Cardiac muscle cell (in vitro differentiated cells and primary cell): ENCODE measurements at regions not wholly inside any gene's neighbourhood (a gene's known extent, or its start where the extent isn't known, plus 50 kb on each side); places are given as distances from the start of the nearest gene placed in this dataset.
"Not testable (repeated sequence)": the region's sequence is repeated elsewhere in the genome, so short reads cannot be mapped to it uniquely, and the experiment has no call there.

Experiments
- DNase-seq, 2 donors: peaks; one replicate each; pipeline versions ENCODE4 v3.0.0 to v3.0.0-alpha.2; 2010 to 2017; ENCODE audit warnings: low read depth in 1 of 2, low spot score in 1 of 2
- H3K27ac ChIP-seq: fragments of 200-600 bp; sonication (generic); 2 replicates; pipeline ENCODE4 v1.5.1; 2016
- H3K27me3 ChIP-seq: fragments of 200-600 bp; sonication (generic); 2 replicates; pipeline ENCODE4 v1.6.0; 2016; ENCODE audit warnings: control low read depth
- H3K36me3 ChIP-seq: fragments of 200-600 bp; sonication (generic); 2 replicates; pipeline ENCODE4 v1.5.1; 2016; ENCODE audit warnings: control low read depth
- H3K4me1 ChIP-seq: fragments of 200-600 bp; sonication (generic); 2 replicates; pipeline ENCODE4 v1.8.1; 2017; ENCODE audit warnings: low read depth, mild to moderate bottlenecking, mixed run types
- H3K4me3 ChIP-seq: fragments of 200-600 bp; sonication (generic); 2 replicates; pipeline ENCODE4 v1.5.1; 2016; ENCODE audit warnings: mild to moderate bottlenecking
- H3K9me3 ChIP-seq: fragments of 200-600 bp; sonication (generic); 2 replicates; pipeline ENCODE4 v1.5.1; 2017; ENCODE audit warnings: low read depth, mild to moderate bottlenecking, control low read depth
- TF ChIP-seq, protein P1 (sequence below): IDR thresholded peaks from 2 replicates; pipeline ENCODE4 v1.5.1; 2012; ENCODE audit warnings: low read depth, mild to moderate bottlenecking, low read length

DNA sequence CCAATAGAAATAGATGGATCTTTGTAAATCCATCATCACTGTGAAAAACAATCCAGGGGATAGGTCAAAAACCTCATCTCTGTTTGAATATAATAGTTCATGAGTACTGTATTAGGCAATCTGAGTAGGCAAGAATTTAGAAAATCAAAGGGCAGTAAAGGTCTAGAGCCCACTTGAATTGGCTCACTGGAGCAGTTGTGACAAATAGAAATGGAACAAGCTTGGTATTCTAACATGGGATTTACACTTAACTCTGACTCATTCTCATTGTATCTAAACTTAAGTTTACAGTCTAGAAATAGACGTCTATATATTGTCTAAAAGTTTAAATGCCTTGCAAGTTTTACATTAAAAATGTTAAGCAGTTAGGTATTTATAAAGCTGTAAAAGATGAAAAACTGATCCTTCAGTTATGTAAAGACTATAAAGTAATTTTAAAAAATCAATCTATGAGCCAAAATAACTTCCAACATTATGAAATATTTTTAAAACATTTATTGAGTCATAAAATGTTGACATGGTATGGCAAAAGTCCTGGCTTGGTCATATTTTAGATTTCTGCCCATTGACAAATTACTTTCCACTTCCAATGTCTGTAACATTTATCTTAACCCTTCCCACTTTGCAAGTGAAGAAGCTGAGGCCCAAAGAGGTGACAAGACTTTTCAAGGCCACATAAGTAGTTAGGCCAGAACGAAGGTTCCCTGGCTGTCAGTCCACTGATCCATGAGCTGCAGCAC is 203.7 kb upstream of the NREP start:
- Histone ChIP-seq H3K36me3 (no peaks in the 10 kb centered on the region), H3K27me3 (no peaks in the 10 kb centered on the region), H3K9me3 (no peaks in the 10 kb centered on the region), H3K27ac (peak overlapping the region; percentile 77), H3K4me3 (no peak overlapping the region), H3K4me1 (peaks cover 33% of the 10 kb centered on the region)
- TF ChIP-seq, protein P1, sequence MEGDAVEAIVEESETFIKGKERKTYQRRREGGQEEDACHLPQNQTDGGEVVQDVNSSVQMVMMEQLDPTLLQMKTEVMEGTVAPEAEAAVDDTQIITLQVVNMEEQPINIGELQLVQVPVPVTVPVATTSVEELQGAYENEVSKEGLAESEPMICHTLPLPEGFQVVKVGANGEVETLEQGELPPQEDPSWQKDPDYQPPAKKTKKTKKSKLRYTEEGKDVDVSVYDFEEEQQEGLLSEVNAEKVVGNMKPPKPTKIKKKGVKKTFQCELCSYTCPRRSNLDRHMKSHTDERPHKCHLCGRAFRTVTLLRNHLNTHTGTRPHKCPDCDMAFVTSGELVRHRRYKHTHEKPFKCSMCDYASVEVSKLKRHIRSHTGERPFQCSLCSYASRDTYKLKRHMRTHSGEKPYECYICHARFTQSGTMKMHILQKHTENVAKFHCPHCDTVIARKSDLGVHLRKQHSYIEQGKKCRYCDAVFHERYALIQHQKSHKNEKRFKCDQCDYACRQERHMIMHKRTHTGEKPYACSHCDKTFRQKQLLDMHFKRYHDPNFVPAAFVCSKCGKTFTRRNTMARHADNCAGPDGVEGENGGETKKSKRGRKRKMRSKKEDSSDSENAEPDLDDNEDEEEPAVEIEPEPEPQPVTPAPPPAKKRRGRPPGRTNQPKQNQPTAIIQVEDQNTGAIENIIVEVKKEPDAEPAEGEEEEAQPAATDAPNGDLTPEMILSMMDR = no peak
- DNase-seq = peak; percentile 36 to 59

DNA sequence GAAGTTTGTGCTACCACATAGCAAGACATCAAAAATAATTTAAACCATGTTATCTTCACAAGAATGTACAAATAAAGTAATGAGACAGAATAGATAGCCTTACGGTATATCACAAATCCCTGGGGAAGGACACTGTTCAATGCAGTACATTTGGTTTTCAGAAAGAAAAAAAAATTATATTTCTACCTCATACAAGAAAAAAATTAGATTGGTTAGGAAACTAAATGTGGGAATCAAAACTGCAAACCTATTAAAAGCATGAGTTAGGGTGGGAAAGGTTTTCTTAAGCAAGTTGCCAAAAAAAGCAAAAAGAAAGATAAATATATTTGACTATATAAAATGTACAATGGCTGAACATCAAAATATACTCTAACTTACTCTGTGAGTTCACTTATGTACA is 201.9 kb upstream of the NREP start:
- H3K36me3 ChIP-seq = no peaks in the 10 kb centered on the region
- no peak for DNase-seq

DNA sequence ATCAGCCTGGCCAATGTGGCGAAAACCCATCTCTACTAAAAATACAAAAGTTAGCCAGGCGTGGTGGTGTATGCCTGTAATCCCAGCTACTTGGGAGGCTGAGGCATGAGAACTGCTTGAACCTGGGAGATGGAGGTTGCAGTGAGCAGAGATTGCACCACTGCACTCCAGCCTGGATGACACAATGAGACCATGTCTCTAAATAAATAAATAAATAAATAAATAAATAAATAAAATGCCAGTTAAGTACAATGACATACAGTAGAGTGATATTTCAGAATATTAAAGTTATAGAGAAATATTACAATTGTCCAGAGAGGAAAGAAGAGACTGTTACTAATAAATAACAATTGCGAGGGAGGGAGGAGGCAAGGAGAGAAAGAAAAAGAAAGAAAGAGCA is 199.8 kb upstream of the NREP start:
- H3K27ac ChIP-seq, DNase-seq: not testable (repeated sequence)

More for the DNA sequence above, 201.9 kb upstream of the NREP start:
- Histone ChIP-seq H3K27ac (no peak overlapping the region), H3K27me3 (no peaks in the 10 kb centered on the region), H3K4me1 (peaks cover 42% of the 10 kb centered on the region), H3K9me3 (no peaks in the 10 kb centered on the region), H3K4me3 (no peak overlapping the region)
- TF ChIP-seq, protein P1 = no peak

DNA sequence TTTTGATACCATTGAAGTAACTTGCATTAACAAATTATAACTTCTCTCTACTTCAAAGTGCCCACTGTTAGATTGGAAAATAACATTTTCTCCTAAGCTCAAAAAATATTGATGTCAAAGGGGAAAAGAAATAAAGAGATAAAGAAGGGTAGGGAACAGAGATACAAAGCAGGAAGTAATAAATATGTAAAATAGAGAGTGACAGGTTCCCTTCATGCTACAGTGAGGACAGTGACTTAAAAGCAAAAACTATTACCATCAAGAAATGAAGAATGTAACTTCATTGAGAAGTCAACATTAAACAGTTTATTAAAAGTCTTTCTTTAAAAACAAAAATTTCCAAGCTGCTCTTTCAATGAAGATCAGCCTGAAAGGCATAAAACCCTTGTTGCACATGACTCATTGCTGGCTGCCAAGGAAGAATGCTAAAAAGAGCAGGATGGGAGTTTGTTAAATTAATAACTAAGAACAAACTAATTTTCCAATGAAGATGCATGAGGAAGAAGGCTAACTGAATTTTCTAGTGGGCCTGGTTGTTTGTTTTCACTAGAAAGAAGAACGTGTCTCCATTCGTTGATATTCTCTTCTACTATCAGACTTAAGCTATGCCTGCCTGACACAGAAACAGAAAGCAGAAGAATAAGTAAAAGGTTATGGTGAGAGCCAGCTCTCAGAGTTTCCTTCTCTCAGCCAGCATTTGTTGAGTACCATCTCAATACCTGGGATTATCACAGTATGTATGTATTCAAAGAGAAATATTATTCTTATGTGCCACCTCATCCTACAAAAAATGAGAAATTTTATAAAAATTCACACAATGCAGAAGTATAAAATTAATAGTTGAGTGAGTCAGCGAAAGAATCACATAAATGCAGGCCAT is 197.8 kb upstream of the NREP start:
- TF ChIP-seq, protein P1 = no peak
- Histone ChIP-seq H3K36me3 (no peaks in the 10 kb centered on the region), H3K4me3 (no peak overlapping the region), H3K9me3 (no peaks in the 10 kb centered on the region), H3K4me1 (peaks cover 16% of the 10 kb centered on the region), H3K27ac (peak overlapping the region; percentile 10), H3K27me3 (no peaks in the 10 kb centered on the region)
- DNase-seq = no peak

More for the DNA sequence above, 199.8 kb upstream of the NREP start:
- H3K4me1 ChIP-seq = peaks cover 36% of the 10 kb centered on the region
- not testable (repeated sequence) for H3K4me3 ChIP-seq, H3K27me3 ChIP-seq, H3K9me3 ChIP-seq, H3K36me3 ChIP-seq

DNA sequence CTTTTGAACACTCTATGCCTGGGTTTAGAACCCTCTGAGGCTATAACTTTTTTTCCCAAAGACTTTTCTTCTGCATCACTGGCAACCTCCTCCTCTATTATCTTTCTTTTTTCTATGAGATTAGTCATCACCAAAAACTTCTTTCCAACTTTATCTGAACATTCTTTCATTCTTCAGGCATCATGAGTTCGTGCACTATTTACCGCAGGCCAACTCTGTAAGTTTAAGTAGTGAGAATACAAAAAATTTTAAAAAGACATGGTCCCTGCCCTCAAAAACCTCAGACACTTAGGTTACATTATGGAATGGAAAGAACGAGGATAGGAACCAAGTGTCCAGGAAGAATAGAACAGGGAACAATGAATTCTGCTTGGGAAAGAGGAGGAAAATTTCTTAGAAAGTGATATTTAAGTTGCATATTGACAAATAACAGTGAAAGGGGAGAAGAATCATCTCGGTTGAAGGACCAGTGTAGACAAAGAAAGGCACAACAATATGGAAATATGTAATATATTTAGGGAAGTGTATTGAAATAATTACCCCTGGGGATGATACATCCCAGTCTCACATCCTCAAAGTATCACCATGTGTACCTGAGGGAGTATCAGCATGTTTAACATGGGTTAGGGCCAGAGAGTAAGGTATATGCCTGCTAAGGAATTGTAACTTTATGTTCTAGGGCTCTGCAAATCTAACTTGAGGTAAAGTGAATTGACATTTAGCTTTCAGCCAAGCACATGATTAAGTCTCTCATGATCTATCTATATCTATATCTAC is 196.5 kb upstream of the NREP start:
- DNase-seq = peak in 1 of 2 donors; percentile 90
- H3K36me3 ChIP-seq = no peaks in the 10 kb centered on the region
- H3K27ac ChIP-seq = no peak overlapping the region
- TF ChIP-seq, protein P1 = no peak
- H3K27me3 ChIP-seq = no peaks in the 10 kb centered on the region
- H3K4me1 ChIP-seq = peaks cover 9% of the 10 kb centered on the region
- no peak overlapping the region for H3K4me3 ChIP-seq
- no peaks in the 10 kb centered on the region for H3K9me3 ChIP-seq
